GM21576 (cell line): ENCODE measurements at regions not wholly inside any gene's neighbourhood (a gene's known extent, or its start where the extent isn't known, plus 50 kb on each side); places are given as distances from the start of the nearest gene placed in this dataset.

ENCODE experiments used
- ATAC-seq: cut with Tn5 transposase; IDR thresholded peaks from one replicate; pipeline ENCODE4 v1.9.1; 2021; ENCODE audit warnings: mild to moderate bottlenecking, moderate library complexity; ENCODE audit not compliant: unreplicated experiment

DNA sequence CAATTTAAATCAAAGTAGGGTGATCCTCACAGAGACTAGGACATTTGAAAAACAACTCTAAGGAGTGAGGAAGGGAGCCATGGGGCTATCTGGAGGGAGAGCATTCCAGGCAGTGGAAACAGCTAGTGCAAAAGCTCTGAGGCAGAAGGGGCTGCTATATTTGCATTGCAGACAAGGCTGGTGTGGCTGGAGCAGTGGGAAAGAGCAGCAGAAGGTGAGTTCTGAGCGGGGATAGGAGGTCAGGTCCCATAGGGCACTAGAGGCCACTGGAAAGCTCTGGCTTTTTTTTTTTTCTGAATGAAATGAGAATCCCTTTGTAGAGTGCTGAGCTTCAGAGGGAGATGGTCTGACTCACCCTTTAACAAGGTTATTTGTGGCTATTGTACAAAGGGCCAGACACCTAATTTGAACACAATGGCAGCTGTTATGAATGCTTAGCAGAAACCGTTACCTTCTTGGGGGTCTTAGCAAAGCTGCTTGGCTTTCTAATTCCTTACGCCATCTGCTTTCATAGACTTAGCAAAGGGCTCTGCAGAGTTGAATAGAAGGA is 291.6 kb downstream of the BUD13 start:
- no peak for ATAC-seq

DNA sequence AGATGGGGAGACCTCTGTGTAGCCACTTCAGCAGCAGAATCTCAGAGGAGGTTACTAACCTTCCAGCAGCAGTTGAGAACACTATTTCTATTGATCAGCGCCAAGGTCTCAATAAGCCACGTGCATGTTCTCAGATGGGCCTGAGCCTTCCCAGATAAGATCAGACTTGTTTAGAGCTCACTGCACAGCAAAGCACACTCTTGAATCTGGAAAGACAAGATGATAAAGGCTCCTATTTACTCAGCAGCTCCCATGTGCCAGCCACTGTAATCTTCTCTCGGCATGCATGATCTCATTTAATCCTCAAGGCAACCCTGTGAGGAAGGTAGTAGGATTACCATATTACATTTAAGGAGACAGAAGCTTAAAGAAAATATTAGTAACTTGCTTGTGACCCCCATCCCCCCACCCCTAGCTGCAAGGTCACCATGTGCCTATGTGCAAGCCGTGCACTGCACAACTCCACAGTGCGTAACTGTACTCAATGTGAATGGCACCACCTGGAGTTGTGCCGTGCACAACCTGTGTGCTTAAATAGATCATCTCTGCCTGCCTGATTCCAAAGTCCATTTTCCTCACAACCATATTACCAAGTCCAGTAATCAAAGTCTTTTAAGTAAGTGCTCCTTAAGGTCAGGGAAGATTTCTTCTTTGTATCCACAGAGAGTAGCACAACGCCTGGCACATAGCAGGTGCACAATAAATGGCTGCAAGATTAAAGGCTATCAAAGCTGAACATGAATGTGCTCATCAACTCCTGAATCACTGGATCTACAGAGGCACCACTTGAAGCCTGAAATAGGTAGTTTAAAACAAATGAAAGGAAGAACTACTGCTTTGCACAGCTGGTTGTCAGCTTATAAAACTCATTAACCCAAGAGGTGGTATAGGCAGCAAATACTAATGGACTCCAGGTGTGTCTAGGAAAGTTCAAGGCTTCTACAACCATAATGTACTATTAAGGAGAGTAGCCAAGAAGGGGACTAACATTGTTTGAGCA is 293.8 kb downstream of the BUD13 start:
- ATAC-seq = no peak

DNA sequence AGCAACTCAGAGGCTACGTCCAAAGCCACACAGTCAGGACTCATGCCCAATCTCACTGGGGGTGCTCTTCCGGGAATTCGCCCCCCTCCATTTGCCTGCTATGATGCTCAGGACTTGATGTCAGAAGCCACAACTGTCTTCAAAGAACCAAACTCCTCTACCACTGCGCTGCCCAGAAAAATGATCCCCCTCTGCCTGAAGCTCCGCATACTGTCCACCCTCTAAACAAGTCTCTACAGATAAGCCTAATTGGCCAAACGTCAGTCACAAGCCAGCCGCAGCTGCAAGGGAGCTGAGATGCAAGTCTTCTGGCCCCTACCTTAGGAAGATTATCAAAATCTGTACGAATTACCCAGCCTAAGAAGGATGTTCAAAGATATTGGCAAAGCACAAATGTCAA is 294.6 kb downstream of the BUD13 start:
- no peak for ATAC-seq

DNA sequence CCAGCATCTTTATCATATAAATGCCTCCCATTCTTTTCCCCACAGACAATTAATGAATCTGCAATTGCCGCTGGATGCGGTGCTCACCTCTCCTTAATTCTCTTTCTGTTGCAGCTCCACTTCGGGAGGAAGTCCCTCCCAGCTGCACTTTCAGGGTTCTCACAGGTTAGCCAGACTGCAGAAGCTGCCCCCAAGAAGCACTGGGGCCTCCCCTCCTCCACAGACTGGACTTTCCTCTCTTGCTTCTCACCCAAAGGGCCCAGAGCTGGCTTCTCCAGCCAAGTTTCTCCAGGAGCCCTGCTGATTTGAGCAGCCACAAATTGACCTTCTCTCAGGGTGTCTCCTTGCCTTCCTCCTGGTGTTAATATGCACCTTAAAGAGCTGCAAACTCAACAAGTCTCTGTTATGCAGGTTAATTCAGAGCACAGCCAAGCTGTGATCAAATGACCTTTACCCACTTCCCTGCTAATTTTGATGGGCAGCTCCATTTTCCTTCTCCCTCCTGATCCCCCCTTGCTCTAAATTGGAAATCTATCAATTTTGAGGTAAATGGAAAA is 298.9 kb downstream of the BUD13 start:
- no peak for ATAC-seq

DNA sequence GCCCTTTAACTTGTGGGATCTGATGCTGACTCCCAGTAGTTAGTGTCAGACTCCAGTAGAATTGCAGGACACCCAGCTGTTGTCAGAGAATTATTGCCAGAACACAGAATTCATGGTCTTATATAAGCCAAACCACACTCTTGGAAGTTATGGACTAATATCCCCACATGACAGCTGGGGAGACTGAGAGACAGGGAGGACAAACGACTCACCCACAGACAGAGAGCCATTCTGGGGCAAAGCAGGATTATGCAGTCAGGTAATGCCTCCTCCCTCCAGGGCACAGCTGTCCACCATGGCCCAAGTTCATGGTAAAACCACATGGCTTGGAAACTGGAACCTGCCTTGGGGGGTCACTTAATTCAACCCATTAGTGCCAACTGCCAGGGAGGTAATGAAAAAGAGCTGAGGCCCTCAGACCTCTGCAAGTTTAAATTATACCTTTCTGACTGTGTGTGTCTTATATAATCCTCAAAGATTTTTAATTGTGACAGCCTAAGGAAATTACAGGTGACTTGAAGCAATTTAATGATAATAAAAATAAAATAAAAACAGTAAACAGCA is 299.5 kb downstream of the BUD13 start:
- ATAC-seq = no peak

DNA sequence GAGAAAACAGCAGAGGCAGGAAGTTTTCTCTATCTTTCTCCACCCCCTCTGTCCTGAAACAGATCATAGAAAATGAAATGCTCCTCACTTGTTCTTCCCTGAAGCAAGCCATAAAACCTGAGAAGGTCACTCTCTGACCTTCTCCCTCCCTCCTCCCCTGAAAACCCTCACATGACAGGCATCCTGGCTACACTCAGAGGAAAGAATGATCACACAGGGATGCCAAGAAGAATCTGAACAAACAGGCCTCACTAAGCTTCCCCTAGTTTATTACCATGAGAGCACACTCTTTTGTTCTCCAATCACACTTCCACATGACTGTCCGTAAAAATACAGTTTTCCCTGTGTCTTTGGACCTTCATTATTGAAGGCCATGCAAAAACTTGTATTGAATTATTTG is 300.1 kb downstream of the BUD13 start:
- no peak for ATAC-seq

DNA sequence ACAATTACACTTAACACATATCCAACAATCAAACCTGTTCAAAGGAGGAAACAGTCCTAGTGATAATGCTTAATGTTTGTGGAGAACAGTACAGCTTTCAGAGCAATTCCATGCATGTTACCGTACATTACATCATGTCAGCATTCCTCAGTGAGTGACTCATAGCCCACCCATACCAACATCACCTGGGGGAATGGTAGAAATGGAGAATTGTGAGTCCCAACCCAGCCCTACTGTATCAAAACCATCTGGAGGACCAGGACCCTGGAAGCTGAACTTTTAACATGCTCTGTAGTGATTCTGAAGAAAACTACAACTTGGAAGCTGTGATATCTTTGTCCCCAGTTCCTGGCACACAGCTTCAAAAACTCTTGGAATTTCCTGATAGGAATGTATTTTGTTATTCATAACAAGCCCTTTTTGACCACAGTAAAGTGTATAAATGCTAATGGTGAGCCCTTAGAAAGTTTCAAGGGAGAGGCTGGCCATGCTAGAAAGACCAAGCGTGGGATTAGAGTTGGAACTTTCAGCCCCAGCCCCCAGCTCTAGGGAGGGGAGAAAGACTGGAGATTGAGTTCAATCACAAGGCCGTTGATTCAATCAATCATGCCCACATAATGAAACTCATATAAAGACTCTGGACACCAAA is 301.1 kb downstream of the BUD13 start:
- ATAC-seq = no peak

DNA sequence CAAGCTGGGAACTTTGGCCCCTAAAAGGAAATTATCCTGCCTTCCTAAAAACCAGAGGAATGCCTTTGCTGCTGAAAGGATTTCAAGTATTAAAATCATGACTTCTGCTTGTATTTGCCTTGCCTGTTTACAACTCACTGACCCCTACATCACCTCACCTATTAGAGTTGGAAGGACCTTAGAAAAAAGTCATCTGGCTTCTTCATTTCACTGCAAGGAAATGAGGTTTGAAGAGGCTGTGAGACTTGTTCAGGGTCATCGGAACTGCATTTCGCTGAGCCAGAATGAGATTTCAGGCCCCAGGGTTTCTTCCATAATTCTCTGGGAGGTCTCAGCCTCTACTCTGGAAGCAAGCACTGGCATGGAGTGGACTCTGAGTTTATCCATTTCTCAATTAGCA is 304.1 kb downstream of the BUD13 start:
- no peak for ATAC-seq

DNA sequence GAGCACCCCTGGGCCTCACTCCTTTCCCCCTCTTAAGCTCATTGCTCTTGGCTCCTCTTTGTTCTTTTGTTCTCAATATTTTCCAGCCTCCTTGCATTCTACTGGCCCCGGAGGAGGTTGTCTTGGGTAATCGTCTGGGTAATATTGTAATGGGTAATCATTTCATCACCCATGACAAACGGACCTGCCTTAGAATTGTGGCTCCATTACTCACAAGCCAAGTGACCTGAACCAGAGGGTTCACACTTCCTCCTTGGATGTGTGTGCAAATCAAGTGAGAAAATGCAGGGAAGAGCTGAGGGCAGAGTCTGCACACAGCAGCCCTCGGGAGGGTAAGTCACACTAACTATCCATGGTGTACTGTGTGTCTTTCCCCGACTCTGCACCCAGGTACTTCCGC is 305.0 kb downstream of the BUD13 start:
- no peak for ATAC-seq

DNA sequence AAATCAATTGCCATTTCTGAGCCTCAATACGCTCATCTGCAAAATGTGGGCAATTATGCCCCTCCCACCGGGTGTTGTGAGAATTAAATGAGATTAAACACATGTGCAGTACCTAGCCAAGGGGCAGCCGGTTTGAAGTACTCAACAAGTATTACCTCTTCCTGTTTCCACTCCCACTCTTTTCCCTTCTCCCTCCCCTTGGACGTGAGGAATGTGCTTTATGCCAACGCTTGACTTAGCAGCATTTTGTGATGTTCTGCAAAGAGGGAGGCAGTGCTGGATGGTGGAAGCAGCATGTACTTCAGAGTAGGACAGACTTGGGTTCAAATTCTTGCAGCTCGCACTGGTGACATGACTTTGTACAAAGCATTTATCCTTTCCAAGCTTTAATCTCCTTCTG is 306.0 kb downstream of the BUD13 start:
- no peak for ATAC-seq

DNA sequence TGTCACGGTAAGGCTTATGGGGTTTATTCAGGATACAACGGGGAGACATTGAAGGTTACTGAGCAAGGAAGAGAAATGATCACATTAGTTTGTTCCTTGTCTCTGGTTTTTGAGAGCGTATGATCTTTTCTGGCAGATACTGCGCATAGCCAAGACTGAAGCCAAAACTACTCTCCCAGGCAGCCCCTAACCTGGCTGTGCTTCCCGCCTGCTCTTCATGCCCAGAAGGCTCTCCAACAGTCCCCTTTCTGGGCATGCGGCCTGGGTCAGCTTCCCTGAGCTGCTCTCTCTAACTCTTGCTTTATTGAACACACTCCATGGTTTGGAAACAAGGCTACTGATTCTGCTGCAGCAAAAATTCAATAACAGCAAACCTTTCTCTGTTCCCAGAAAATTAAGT is 306.6 kb downstream of the BUD13 start:
- no peak for ATAC-seq

DNA sequence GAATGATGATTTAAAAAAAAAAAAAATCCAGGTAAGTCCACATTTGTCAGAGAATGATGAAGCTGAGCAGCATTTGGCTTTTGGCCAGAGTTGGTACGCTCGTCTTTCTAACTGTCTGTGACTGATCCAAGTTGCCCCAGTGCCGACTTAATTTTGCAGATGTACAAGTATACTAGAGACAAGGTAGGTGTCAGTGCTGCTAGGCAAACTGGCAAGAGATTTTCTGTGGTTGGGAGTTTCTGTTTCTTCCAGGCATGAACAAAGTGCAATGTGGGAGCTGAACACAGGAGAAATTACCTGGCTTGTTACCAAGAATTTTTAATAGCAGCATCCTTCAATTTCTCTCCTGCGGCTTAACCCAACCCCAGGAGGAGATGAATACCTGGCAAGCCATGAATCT is 307.7 kb downstream of the BUD13 start:
- ATAC-seq = no peak

DNA sequence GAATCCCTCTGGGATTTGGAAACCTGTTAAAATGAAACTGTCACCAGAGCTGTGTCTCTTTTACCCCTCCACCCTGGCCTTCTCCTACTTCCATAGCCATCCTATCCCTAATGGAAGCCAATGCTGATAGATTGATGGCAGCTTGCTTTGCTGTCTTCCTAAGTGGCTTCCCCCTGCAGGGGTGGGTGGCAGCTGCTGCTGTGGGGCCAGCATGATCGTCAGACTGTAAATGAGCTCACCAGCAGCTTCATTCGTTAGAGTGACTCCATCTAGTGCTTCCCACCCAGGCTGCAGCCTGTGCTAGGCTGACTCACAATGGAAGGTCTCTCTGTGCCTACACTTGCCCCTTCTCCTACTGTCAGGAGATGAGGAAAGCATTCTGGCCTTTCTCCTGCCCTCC is 311.0 kb downstream of the BUD13 start:
- ATAC-seq = no peak

DNA sequence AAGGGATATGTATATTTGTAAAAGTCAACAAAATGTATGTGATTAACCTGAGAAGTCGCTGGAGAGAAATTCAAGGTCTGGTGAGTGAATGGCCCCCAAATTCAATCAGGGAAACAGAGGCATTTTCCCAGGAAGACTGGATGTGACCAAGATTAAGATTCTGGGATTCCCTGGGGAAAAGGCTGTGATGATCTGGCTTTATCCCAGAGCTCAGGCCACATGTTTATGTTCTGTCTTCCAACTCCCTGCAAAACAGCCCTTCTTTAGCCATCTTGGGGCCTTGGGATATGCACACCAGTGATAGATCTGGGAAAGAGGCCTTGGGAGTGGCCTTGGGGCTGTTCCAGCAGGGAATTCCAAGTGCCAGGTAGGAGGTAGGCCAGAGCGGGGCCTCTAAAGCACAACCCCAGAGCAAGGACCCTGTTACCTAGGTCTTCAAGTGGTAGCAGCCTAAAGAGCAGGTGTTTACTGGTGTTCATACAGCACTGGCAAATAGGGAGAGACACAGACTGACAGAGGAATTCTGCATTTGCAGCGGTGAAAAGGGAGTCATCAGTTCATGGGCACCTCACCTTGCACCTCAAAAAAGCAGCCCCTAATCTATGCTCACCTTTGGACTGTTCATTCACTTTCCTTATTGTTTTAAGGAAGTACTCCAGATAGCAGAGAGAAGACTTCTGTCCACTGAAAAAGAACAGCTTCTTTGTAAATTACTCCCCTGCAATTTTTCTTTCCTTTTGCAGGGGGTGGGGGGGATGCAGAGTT is 312.4 kb downstream of the BUD13 start:
- no peak for ATAC-seq

DNA sequence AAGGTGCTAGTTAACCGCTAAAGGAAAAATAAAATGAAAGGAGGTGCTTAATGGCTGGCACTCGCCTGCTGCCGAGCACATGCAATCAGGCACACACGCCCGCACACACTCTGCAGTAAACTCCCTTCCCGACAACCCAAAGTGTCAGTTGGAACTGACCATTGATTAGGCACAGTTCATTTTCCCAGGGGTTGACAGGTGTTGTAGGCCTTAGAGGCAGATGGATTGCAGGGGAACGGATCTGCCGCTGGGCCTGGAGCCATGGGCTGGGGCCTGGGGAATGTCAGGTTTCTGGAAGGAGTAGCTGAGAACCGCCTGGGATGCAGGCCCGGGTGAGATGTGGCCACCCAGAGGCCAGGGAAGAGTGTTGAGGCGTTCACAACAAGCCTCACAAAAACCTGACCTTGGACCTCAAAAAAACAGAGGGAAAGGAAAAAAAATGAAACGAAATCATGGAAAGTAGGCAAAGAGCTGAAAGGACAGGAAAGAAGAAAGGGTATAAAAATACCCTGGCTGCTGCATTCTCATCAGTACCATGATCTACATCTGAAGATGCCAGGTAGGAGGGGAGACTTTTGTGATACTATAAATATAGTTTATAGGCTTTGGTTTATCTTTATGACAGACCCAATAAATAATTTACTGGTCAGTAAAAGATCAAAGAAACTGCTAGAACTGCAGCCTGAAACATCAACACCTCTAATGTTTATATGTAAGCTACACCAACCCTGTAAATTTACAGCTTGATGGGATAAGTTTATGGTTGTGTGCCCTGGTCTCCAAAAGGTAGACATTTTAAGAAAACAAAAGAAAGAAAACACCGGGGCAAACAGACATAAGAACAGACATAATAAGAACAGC is 313.4 kb downstream of the BUD13 start:
- no peak for ATAC-seq

DNA sequence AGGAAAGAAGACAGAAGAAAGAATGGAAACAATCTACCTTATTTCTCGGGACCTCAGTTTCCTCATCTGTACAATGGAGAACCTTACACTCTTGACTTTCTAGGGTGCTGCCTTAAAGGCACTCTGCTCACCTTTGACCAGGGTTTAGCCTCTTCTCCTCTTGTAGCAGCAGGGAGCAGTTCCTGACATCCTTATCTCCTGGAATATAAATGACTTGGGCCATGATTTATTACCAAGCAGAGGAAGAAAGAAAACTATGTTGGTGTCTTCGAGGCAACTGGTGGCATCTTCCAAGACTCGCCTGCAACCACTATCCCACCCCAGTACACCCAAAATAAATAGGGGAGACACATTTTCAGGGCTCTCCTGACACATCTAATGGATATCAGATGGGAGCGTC is 314.2 kb downstream of the BUD13 start:
- no peak for ATAC-seq

DNA sequence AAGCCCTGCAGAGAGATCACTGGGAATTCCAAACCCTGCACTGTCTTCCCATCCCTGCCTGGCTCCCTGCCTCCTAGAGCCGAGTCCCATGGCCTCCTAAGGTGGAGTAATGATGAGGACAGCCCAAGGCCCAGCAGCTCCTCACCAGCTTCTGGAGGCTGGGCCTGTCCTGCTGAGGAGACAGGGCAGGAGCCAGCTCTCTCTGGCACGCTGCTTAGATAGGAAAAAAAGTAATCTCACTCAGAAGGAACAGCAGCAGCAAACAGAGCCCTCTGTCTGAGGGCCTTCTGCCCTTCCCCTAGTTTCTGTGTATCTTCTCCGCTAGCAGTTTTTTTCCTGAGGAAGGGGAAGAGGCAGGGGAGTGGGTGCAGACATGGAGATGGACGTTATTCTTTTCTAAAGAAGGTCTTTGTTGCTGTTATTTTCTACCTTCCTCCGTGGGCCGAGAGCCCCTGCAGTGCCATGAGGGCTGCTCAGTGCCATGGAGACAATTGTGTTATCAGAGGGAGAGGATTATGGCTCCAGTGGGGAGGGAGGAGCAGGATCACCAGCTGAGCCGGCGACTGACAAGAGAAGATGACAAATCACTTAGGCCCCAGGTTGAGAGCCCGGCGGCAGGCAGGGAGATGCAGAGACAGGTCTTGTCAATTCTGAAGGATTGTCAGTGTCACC is 315.3 kb downstream of the BUD13 start:
- no peak for ATAC-seq

DNA sequence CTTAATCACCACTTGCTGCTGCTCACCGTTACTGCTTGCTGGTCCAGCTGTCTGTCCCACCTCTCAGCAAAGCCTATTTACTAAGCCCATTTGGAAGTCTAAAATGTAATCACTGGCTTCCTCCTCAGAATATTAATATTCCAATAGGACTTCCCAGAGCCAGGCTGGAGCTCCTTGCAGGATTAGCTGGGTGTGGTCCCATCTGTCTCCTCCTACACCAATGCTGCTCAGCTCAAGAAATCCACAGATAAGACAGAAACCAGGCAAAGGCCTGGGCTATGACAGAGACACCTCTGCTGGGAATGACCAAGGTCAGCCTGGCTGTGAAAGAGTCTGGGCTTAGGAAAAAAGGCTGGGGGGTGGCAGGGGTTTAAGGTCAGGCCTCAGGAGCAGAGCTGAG is 317.8 kb downstream of the BUD13 start:
- no peak for ATAC-seq

DNA sequence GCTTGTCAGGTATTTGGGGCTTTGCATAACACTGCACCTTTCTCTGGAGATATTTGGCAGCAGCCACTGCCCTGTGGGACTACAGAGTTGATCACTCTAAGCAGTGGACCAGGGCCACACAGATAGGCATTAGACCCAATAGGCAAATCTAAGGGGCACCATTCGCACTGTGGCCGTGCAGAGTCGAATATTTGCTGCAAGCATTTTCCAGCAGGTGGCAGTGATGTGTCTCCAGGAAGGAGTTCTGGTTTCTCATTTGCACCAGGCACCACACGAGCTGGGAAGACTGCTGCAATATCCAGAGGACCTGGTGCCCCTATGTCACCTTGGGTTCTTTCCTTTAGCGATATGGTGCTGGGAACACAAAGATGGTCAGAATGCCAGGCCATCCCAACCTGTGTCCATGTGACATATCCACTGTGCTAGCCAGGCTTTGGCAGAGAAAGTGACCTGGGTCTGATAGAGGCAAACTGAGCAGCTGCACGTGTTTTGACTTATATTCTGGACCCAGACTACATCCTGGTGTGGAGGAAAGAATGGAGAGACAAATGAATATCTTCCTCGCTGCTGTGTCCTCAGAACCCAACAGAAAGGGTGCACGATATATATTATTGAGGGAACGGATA is 318.7 kb downstream of the BUD13 start:
- ATAC-seq = no peak
